ACHN (cell line): ENCODE measurements at regions not wholly inside any gene's neighbourhood (a gene's known extent, or its start where the extent isn't known, plus 50 kb on each side); places are given as distances from the start of the nearest gene placed in this dataset.

Experiments
- DNase-seq: peaks from one replicate; pipeline ENCODE4 v3.0.0-alpha.2; 2015
- in situ Hi-C: cut with HindIII; loops from 2 replicates; pipeline ENCODE4 v1.10.0; 2017; ENCODE audit warnings: low sequenced_read_pairs, low pct_ligation_motif_present, low pct_unique_long_range_greater_than_20kb

DNA sequence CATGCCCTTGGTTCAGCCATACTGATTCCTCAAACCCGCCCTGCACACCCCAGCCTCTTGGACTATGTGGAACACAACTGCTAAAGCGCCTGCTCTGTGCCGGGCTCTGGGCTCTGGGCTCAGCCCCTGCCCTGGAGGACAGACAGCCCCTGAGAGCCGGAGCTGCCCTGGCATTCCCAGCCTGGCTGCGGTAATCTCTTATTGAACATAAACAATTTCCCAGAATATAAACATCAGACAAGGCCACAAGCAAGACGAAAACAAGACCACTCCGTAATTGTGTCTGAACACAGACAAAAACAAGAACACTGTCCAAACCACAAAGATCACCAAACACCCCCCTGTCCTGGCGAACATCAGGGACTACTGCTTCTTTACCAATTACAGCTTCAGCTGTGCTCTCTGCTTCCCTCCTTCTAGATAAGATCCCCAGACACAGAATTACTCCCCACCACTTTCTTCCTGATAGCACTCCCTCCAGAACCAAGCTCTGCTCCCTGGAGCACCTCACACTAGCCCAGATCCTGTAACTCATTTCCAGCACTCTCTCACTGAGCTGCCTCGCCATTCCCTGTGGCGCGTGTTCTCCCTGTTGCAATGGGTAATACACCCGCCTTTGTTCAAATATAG lies 57.1 kb upstream of the TLE3 start:
- in situ Hi-C loops, result no loop called here
- DNase-seq, result no peak

GRCh38 chr15:70153921-70154717 lies 56.4 kb upstream of the TLE3 start:
- DNase-seq, result no peak
- in situ Hi-C loops, result no loop called here

DNA sequence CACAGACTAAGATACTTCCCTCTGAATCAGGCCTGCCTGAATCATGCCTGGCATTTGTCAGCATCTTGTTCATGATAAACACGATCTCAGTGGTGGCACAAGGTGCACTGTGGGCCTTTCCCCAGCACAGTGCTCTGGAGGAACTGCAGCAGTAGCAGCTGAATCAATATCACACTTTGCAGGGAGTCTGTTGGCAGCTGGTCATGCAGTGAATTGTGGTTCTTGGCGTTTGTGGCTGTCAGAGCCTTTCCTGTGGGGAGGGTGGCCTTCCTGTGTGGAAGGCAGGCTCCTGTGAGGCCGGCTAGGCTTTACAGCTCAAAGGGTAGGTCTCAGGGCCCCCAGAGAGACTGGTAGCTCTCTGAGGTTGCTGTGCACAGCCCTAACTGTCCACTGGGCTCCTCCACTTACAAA lies 54.4 kb upstream of the TLE3 start:
- in situ Hi-C loops, result no loop called here
- DNase-seq, result no peak

DNA sequence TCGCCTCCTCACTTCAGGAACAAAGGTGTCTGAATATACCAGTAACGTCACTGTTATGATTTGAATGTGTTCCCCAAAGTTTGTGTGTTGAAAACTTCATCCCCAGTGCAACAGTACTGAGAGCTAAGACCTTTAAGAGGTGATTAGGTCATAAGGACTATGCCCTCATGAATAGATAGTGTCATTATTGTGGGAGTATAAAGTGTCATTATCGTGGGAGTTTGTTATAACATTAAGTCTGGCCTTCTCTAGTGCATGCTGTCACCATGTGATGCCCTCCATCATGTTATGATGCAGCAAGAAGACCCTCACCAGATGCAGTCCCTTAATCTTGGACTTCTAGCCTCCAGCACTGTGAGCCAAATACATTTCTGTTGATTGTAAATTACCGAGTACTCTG lies 53.7 kb upstream of the TLE3 start:
- in situ Hi-C loops, result no loop called here
- DNase-seq, result no peak

GRCh38 chr15:70151003-70151402 lies 53.3 kb upstream of the TLE3 start:
- in situ Hi-C loops, result no loop called here
- no peak for DNase-seq

- in situ Hi-C loops, result no loop called here
- DNase-seq, result no peak
Measured at GRCh38 chr15:70150405-70150747, 52.7 kb upstream of the TLE3 start.

DNA sequence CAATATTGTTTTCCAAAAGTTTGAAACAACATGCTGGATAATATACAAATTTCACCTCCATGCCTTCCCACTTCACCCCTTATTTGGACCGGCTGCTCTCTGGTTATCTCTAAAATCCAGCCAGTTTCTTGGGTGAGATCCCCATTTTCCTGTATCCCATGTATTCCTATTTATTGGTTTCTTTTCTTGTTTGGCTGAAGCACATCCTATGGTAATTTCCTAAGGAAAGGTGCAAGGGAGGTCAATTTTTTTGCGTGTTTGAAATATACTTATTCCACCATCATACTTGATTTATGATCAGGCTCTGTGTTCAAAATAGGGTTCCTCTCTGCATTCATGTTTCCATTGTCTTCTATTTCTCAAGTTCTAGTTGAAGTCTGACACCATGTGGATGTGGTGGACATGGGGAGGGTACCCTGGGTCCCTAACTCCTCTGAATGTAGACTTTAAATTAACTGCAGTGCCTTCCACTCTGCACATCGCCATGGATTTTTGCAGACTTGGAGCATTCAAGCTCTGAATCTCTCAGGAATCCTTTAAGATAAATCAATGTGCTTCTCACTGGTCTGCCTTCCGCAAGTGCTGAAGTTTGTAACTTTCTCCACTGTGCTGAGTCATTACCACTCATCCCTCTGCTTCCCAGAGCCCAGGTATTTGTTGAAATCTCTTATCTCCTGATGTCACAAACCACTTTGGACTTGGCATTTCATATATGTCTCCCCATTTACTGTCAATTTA lies 52.1 kb upstream of the TLE3 start:
- DNase-seq, result no peak
- in situ Hi-C loops, result no loop called here

DNA sequence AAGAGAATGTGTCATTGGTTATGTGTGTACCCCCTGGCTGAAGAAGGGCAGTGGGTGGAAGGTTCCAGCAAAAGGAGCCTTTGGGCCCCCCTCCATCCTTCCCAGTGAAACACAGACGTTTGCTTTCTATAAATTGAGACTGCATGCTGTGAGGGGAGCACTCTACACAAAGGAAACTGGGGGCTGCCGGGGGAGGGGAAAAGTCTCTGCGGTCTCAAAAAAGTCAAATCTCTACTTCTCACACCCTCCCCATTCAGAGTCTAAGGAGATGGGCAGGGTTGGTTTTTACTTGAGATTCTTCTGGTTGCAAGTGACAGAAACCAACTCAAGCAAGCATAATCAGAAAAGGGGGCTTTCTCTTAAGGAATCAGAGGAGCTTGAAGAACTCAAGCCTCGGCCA lies 50.1 kb upstream of the TLE3 start:
- in situ Hi-C loops, result no loop called here
- DNase-seq, result no peak
